Effector memory CD8-positive, alpha-beta T cell (primary cell): ENCODE measurements at regions not wholly inside any gene's neighbourhood (a gene's known extent, or its start where the extent isn't known, plus 50 kb on each side); places are given as distances from the start of the nearest gene placed in this dataset.

Experiments used
- ATAC-seq: fragments of 150-1000 bp; cut with Tn5 transposase; replicated peaks from 2 replicates; pipeline ENCODE4 v1.10.0; 2021; ENCODE audit warnings: mild to moderate bottlenecking, moderate library complexity
- DNase-seq, 3 experiments: peaks; one replicate each; pipeline ENCODE4 v3.0.0; 2021
- H3K27ac Mint-ChIP-seq, 2 donors: one replicate each; pipeline ENCODE4 v1.8.0; 2022; ENCODE audit warnings: mild to moderate bottlenecking in 2 of 2, mixed read lengths in 2 of 2, moderate library complexity in 2 of 2
- H3K27me3 Mint-ChIP-seq, 2 donors: one replicate each; pipeline ENCODE4 v1.8.0; 2022; ENCODE audit warnings: mixed read lengths in 2 of 2
- H3K36me3 Mint-ChIP-seq: one replicate; pipeline ENCODE4 v1.8.0; 2022; ENCODE audit warnings: mild to moderate bottlenecking, moderate library complexity, mixed read lengths; ENCODE audit not compliant: insufficient read depth
- H3K4me1 Mint-ChIP-seq, 2 donors: one replicate each; pipeline ENCODE4 v1.8.0; 2022; ENCODE audit warnings: low read depth in 2 of 2, mixed read lengths in 2 of 2
- H3K4me3 Mint-ChIP-seq, 2 donors: one replicate each; pipeline ENCODE4 v1.8.0; 2022; ENCODE audit warnings: mild to moderate bottlenecking in 2 of 2, mixed read lengths in 2 of 2, moderate library complexity in 2 of 2
- H3K9me3 Mint-ChIP-seq, 2 donors: one replicate each; pipeline ENCODE4 v1.8.0; 2022; ENCODE audit warnings: mixed read lengths in 2 of 2

GRCh38 chr17:34456121-34456520, 93.1 kb upstream of the CCL1 start:
- H3K27ac Mint-ChIP-seq = no peak overlapping the region
- H3K27me3 Mint-ChIP-seq = peaks cover 53 to 93% of the 10 kb centered on the region in 2 donors
- H3K9me3 Mint-ChIP-seq = no peaks in the 10 kb centered on the region
- no peaks in the 10 kb centered on the region for H3K36me3 Mint-ChIP-seq
- H3K4me3 Mint-ChIP-seq = no peak overlapping the region
- DNase-seq (no peak), ATAC-seq (no peak)
- H3K4me1 Mint-ChIP-seq = peaks cover 0 to 2% of the 10 kb centered on the region in 2 donors

- Mint-ChIP-seq H3K9me3 (no peaks in the 10 kb centered on the region), H3K27ac (no peak overlapping the region), H3K27me3 (peaks cover 45 to 95% of the 10 kb centered on the region in 2 donors), H3K4me1 (no peaks in the 10 kb centered on the region), H3K4me3 (no peak overlapping the region), H3K36me3 (no peaks in the 10 kb centered on the region)
- no peak for ATAC-seq
- DNase-seq = no peak
These were observed 89.7 kb upstream of the CCL1 start for GRCh38 chr17:34452769-34453168.

- Mint-ChIP-seq H3K4me3 (no peak overlapping the region), H3K36me3 (no peaks in the 10 kb centered on the region), H3K4me1 (no peaks in the 10 kb centered on the region), H3K27ac (no peak overlapping the region), H3K27me3 (peaks cover 36 to 95% of the 10 kb centered on the region in 2 donors), H3K9me3 (no peaks in the 10 kb centered on the region)
- ATAC-seq (no peak), DNase-seq (no peak)
These were observed 88.3 kb upstream of the CCL1 start for GRCh38 chr17:34451313-34451712.

DNA sequence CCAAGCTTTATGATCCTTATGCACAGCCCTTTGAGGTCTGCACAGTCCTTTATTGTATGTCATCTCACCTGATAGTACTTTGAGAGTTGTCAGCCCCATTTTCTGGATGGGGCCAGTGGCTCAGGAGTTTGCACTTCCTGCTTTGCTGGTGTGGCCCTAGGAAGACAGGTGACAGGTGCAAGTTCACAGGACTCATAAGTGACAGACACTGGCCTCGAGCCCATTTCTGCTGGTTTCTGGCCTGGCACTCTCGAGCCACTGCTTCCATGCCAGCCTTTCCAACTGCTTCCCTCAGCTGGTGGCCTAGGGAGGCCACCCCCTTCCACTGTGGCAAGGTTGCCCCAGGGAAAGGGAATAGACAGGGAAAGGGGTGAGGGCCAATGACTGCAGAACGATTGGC, 84.4 kb upstream of the CCL1 start:
- Mint-ChIP-seq H3K36me3 (no peaks in the 10 kb centered on the region), H3K27ac (no peak overlapping the region), H3K9me3 (no peaks in the 10 kb centered on the region), H3K4me3 (no peak overlapping the region), H3K4me1 (no peaks in the 10 kb centered on the region), H3K27me3 (peaks cover 39 to 93% of the 10 kb centered on the region in 2 donors)
- DNase-seq (no peak), ATAC-seq (no peak)

- no peak for DNase-seq
These were observed 82.1 kb upstream of the CCL1 start for GRCh38 chr17:34445101-34445500.

DNA sequence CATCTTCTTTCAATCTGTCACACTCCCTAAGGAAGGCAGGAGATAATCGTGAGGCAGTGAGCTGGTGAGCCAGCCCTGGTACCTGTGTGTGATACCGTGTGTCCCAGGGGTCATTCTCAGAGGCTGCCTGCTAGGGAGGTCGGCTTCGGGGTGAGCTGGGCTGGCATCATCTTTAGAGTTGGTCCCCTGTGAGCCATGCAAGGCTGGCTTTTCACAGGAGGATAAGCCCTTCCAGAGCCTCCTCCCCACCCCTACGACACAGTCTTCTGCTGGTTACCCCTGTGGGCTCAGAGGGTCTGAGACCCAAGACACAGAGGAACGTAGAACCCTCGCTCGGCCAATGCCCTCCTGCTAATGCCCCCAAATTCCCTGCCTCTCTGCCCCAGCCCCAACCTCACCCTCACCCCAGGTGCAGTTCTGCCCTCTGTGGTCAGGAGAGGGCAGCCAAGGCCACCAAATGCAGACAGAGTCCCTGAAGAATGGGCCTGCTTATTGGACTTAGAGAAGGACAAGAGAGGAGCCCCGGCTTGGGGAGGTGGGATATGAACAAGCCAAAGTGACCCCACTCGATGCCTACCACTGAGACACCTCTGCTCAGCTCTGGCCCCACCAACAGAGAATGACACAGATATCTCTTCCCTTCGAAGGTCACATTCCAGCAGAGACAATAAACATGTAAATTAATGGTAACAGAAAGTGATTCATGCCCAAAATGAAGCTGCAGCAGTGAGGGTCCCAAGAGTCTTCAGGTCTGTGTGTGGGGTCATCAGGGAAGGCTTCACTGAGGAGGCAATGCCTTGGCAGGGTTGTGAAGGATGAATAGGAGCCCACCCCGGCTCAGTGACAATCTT, 80.8 kb upstream of the CCL1 start:
- ATAC-seq (no peak), DNase-seq (no peak)
- Mint-ChIP-seq H3K27me3 (peaks cover 42 to 92% of the 10 kb centered on the region in 2 donors), H3K36me3 (no peaks in the 10 kb centered on the region), H3K4me3 (no peak overlapping the region), H3K27ac (no peak overlapping the region), H3K4me1 (no peaks in the 10 kb centered on the region), H3K9me3 (no peaks in the 10 kb centered on the region)

More at GRCh38 chr17:34445101-34445500, 82.1 kb upstream of the CCL1 start:
- Mint-ChIP-seq H3K4me3 (no peak overlapping the region), H3K9me3 (no peaks in the 10 kb centered on the region), H3K27ac (no peak overlapping the region), H3K4me1 (no peaks in the 10 kb centered on the region), H3K36me3 (no peaks in the 10 kb centered on the region), H3K27me3 (peaks cover 46 to 99% of the 10 kb centered on the region in 2 donors)
- ATAC-seq = no peak

DNA sequence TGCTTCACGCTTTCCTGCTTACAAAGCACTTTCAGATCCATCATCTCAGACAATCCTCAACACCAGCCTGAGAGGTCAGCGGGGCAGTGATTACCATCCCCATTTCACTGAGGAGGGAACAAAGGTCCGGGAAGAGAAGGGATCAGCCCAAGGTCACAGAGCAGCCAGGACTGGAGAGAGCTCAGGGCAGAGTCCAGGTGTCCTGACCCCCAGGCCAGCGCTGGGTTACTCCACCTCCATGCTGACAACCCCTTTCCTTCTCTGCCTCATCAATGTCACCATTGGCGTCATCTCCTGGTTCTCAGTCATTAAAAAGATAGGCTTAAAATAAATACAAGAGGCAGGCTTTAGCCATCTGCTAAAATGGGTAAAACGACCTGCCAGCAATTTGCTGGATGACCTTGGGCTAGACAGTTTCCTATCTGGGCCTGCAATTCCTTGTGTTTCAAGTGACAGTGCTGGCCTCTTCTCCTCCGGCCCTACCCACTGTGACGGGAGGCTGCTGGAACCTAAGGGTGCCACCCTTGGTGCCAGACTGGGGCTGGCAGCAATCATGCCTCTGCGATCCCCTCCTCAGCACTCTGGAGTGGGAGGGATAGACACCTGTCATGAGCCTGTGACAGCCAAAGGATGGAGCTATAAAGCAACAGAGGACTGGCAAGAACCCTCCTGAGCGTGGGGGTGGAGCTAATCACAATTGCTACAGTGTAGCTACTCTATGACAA, 79.5 kb upstream of the CCL1 start:
- no peak for ATAC-seq

GRCh38 chr17:34437188-34437587, 74.2 kb upstream of the CCL1 start:
- Mint-ChIP-seq H3K27ac (no peak overlapping the region), H3K4me3 (no peak overlapping the region)
- ATAC-seq = no peak

More for the DNA sequence above, 79.5 kb upstream of the CCL1 start:
- Mint-ChIP-seq H3K4me3 (no peak overlapping the region), H3K36me3 (no peaks in the 10 kb centered on the region), H3K27ac (no peak overlapping the region), H3K9me3 (no peaks in the 10 kb centered on the region), H3K4me1 (no peaks in the 10 kb centered on the region), H3K27me3 (peaks cover 39 to 85% of the 10 kb centered on the region in 2 donors)
- DNase-seq = no peak

DNA sequence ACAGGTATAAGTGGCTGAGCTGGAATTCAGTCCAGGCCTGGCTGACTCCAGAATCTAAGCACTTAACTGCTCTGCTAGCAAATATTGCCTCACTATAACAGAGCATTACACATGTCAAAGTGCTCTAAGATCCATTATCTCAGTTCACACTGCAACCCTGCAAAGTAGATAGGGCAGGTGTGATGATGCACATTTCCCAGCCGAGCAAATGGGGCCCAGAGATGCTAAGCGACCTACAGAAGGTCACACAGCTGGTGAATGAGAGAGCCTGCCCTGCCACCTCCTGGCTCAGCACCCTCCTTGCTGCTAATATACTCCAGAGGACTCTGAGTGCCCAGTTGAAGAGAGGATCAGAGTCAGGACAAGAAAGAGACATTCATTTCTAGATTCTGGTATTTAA, 73.6 kb upstream of the CCL1 start:
- Mint-ChIP-seq H3K36me3 (no peaks in the 10 kb centered on the region), H3K9me3 (no peaks in the 10 kb centered on the region), H3K4me1 (no peaks in the 10 kb centered on the region), H3K27me3 (peaks cover 24 to 77% of the 10 kb centered on the region in 2 donors), H3K27ac (no peak overlapping the region), H3K4me3 (no peak overlapping the region)
- DNase-seq = no peak
- ATAC-seq = no peak

More at GRCh38 chr17:34437188-34437587, 74.2 kb upstream of the CCL1 start:
- peaks cover 23 to 77% of the 10 kb centered on the region in 2 donors for H3K27me3 Mint-ChIP-seq
- no peak for DNase-seq
- no peaks in the 10 kb centered on the region for H3K4me1 Mint-ChIP-seq
- H3K36me3 Mint-ChIP-seq = no peaks in the 10 kb centered on the region
- no peaks in the 10 kb centered on the region for H3K9me3 Mint-ChIP-seq

GRCh38 chr17:34435182-34435928, 72.3 kb upstream of the CCL1 start:
- Mint-ChIP-seq H3K27ac (no peak overlapping the region), H3K36me3 (no peaks in the 10 kb centered on the region)

GRCh38 chr17:34434052-34434451, 71.0 kb upstream of the CCL1 start:
- no peaks in the 10 kb centered on the region for H3K36me3 Mint-ChIP-seq
- H3K4me3 Mint-ChIP-seq = no peak overlapping the region
- ATAC-seq = no peak
- no peaks in the 10 kb centered on the region for H3K9me3 Mint-ChIP-seq
- no peak for DNase-seq
- H3K4me1 Mint-ChIP-seq = no peaks in the 10 kb centered on the region
- H3K27me3 Mint-ChIP-seq = peaks cover 22 to 72% of the 10 kb centered on the region in 2 donors
- H3K27ac Mint-ChIP-seq = no peak overlapping the region

More at GRCh38 chr17:34435182-34435928, 72.3 kb upstream of the CCL1 start:
- no peak for DNase-seq
- ATAC-seq = no peak
- Mint-ChIP-seq H3K27me3 (peaks cover 17 to 67% of the 10 kb centered on the region in 2 donors), H3K9me3 (no peaks in the 10 kb centered on the region), H3K4me1 (no peaks in the 10 kb centered on the region), H3K4me3 (no peak overlapping the region)

- ATAC-seq = no peak
- Mint-ChIP-seq H3K27ac (no peak overlapping the region), H3K36me3 (peaks cover 5% of the 10 kb centered on the region), H3K27me3 (peaks cover 67 to 89% of the 10 kb centered on the region in 2 donors), H3K4me3 (no peak overlapping the region), H3K9me3 (no peaks in the 10 kb centered on the region), H3K4me1 (peaks cover 0 to 6% of the 10 kb centered on the region in 2 donors)
- no peak for DNase-seq
These were observed 61.9 kb upstream of the CCL1 start for GRCh38 chr17:34424814-34425491.
